ENCODE measurements at regions not wholly inside any gene's neighbourhood (a gene's known extent, or its start where the extent isn't known, plus 50 kb on each side); places are given as distances from the start of the nearest gene placed in this dataset.

DNA sequence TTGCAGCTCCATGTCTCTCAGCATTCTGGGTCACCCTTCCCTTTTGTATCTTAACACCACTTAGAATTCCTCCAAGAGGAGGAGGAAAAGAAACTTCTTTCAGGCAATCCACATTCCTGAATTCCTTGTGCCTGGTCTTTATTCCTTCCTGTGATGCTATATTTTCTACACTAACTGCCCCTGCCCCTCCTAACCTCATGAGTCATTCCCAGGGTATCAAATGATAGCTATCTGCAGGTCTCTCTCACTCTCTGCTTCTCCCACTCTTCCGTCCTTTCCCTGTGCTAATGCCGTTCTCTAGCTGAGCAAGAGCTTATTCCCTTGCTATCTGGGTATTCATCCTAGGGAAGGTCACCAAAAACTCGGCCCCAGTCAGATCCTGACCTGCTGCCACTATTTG lies 395.0 kb upstream of the TCF4 start:
- Histone ChIP-seq H3K27ac (peak overlapping the region in 1 of 4 donors; percentile 34), H3K9me3 (peaks cover 0 to 6% (median 0%) of the 10 kb centered on the region in 3 donors), H3K4me1 (no peaks in the 10 kb centered on the region), H3K27me3 (no peaks in the 10 kb centered on the region), H3K4me3 (no peak overlapping the region), H3K36me3 (no peaks in the 10 kb centered on the region)
- no peak for TF ChIP-seq EP300 (IDR thresholded peaks at IDR 0.05)
- TF ChIP-seq, protein P1, sequence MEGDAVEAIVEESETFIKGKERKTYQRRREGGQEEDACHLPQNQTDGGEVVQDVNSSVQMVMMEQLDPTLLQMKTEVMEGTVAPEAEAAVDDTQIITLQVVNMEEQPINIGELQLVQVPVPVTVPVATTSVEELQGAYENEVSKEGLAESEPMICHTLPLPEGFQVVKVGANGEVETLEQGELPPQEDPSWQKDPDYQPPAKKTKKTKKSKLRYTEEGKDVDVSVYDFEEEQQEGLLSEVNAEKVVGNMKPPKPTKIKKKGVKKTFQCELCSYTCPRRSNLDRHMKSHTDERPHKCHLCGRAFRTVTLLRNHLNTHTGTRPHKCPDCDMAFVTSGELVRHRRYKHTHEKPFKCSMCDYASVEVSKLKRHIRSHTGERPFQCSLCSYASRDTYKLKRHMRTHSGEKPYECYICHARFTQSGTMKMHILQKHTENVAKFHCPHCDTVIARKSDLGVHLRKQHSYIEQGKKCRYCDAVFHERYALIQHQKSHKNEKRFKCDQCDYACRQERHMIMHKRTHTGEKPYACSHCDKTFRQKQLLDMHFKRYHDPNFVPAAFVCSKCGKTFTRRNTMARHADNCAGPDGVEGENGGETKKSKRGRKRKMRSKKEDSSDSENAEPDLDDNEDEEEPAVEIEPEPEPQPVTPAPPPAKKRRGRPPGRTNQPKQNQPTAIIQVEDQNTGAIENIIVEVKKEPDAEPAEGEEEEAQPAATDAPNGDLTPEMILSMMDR (IDR thresholded peaks at IDR 0.05): no peak
- no peak for TF ChIP-seq POLR2A (IDR thresholded peaks at IDR 0.05)
- TF ChIP-seq POLR2AphosphoS5 (IDR thresholded peaks at IDR 0.05): no peak
- no peak for ATAC-seq
- WGBS, 2 donors (ENCODE audit: low coverage in 1 of 2): 67 to 78% methylated on average over 1 to 3 of the region's 3 CpGs

DNA sequence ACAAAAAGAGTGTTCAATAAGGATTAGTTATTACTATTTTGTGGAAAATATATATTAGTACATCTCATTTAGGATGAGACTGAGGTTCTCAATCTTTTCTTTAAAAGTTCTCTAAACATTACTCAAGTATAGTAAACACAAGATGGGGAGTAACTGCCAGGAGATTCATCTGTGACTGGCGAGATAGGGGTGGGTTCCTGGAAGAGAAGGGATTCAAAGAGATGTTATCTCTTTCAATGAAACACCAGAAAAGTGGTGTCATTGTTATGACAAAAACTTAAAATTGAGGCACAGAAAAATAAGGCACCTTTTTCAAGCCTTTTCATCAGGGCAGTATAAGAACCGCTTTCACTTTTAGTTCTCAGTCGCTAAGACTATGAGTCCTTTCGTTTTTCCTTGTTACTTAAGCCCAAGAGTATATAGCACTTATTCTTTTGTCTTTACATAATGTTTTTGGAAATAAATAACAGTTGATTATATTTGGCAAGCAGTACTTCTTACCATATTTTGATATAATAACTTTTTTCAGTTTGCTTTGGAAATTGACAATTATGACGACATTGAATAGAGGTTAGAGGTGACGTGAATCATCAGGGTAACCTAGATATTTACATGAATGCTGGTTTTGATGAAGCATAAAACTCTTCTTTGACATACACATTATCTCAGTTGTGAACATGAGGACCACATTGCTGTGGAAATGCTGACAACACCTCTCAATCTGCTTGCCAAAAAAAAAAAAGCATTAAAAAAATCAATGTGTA lies 393.9 kb upstream of the TCF4 start:
- H3K4me3 ChIP-seq: no peak overlapping the region
- TF ChIP-seq, protein P1 (IDR thresholded peaks at IDR 0.05): no peak
- TF ChIP-seq EP300 (IDR thresholded peaks at IDR 0.05): no peak
- no peak for TF ChIP-seq POLR2A (IDR thresholded peaks at IDR 0.05)
- no peak for TF ChIP-seq POLR2AphosphoS5 (IDR thresholded peaks at IDR 0.05)
- H3K4me1 ChIP-seq: no peaks in the 10 kb centered on the region
- H3K9me3 ChIP-seq: peaks cover 0 to 6% (median 0%) of the 10 kb centered on the region in 3 donors
- no peak for ATAC-seq
- 85 to 88% methylated on average over 6 of the region's 6 CpGs for WGBS, 2 donors (ENCODE audit: low coverage in 1 of 2)
- no peaks in the 10 kb centered on the region for H3K36me3 ChIP-seq
- H3K27ac ChIP-seq: no peak overlapping the region
- H3K27me3 ChIP-seq: no peaks in the 10 kb centered on the region

DNA sequence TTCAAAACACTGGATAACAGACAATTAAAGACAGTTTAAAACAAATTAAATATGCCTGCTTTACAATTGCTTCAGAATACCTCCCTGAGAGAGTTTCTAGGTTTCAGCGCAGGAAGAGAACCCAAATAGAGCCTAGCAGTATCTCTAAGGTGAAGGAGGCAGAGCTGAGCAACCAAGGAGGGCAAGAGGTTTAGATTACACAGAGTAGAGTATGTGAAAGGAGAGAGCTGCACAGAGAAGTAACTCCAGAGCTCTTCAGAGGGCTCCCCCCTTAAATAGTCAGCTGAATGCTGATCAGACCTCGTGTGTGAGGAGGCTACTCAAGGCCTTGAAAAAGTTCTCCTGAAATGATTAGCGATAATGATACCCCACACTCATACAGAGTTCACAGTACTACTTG lies 386.5 kb upstream of the TCF4 start:
- no peak overlapping the region for H3K4me3 ChIP-seq
- no peak overlapping the region for H3K27ac ChIP-seq
- no peaks in the 10 kb centered on the region for H3K36me3 ChIP-seq
- 84 to 100% methylated on average over 2 to 3 of the region's 3 CpGs for WGBS, 2 donors (ENCODE audit: low coverage in 1 of 2)
- H3K27me3 ChIP-seq: no peaks in the 10 kb centered on the region
- no peaks in the 10 kb centered on the region for H3K4me1 ChIP-seq
- TF ChIP-seq POLR2A (IDR thresholded peaks at IDR 0.05) (no peak), POLR2AphosphoS5 (IDR thresholded peaks at IDR 0.05) (no peak), EP300 (IDR thresholded peaks at IDR 0.05) (no peak)
- TF ChIP-seq, protein P1 (IDR thresholded peaks at IDR 0.05): no peak
- peaks cover 0 to 7% (median 0%) of the 10 kb centered on the region in 3 donors for H3K9me3 ChIP-seq
- ATAC-seq: no peak

DNA sequence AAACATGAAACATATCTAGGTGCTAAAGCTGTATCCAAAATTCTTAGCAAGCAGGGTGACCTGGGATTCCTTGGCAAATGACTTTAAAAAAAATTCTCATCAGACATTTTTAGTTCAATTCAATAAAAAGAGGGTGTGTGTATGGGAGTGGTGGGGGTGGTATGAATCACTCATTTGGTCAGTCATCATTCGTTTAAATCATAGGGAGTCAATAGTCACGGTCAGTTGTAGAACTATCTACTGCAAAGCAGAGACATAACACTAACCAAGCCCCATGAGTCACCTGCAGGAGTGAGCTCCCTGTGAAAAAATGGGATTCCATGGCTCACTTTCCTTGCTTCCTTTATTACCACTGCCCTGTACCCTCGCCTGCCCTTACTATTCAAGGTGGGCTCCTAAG lies 380.6 kb upstream of the TCF4 start:
- Histone ChIP-seq H3K27me3 (no peaks in the 10 kb centered on the region), H3K4me3 (no peak overlapping the region), H3K36me3 (no peaks in the 10 kb centered on the region), H3K4me1 (no peaks in the 10 kb centered on the region), H3K27ac (no peak overlapping the region), H3K9me3 (no peaks in the 10 kb centered on the region)
- WGBS, 2 donors (ENCODE audit: low coverage in 1 of 2): 88 to 100% methylated on average over 3 of the region's 3 CpGs
- TF ChIP-seq EP300 (IDR thresholded peaks at IDR 0.05) (no peak), POLR2AphosphoS5 (IDR thresholded peaks at IDR 0.05) (no peak), POLR2A (IDR thresholded peaks at IDR 0.05) (no peak)
- TF ChIP-seq, protein P1 (IDR thresholded peaks at IDR 0.05): no peak
- no peak for ATAC-seq

DNA sequence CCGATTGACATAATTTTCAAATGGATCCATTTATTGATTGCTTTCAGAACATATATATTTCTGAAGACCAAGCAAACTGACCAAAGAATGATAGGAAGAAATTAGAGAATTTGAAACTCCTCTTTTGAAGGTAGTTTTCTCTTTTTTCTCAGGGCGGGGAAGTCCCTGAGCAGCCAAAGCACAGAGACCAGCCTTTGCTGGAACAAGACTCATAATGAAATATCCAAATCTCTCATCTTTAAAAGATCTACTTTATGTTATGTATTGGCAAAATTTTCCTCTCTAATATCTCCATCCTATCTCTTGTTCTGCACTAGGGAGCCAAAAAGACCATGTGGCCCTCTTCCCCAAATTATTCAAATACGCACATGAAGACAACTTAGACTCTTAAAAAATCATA lies 379.0 kb upstream of the TCF4 start:
- WGBS, 2 donors (ENCODE audit: low coverage in 1 of 2): 86 to 91% methylated on average over 3 of the region's 3 CpGs
- H3K4me3 ChIP-seq: no peak overlapping the region
- TF ChIP-seq EP300 (IDR thresholded peaks at IDR 0.05): no peak
- no peak for TF ChIP-seq POLR2AphosphoS5 (IDR thresholded peaks at IDR 0.05)
- TF ChIP-seq, protein P1 (IDR thresholded peaks at IDR 0.05): no peak
- no peak for TF ChIP-seq POLR2A (IDR thresholded peaks at IDR 0.05)
- ATAC-seq: no peak
- H3K4me1 ChIP-seq: no peaks in the 10 kb centered on the region
- H3K27me3 ChIP-seq: no peaks in the 10 kb centered on the region
- H3K36me3 ChIP-seq: no peaks in the 10 kb centered on the region
- H3K9me3 ChIP-seq: no peaks in the 10 kb centered on the region
- no peak overlapping the region for H3K27ac ChIP-seq

Measured in gastroesophageal sphincter (tissue), 4 donors.